SJSA1 (cell line): ENCODE measurements at regions not wholly inside any gene's neighbourhood (a gene's known extent, or its start where the extent isn't known, plus 50 kb on each side); places are given as distances from the start of the nearest gene placed in this dataset.
A peak's percentile ranks its signal among the peaks of the same experiment; 100 is the strongest.

Experiments used
- DNase-seq, 2 experiments: peaks; one replicate each; pipeline ENCODE4 v3.0.0-alpha.2; 2015 to 2020; ENCODE audit warnings: low spot score in 2 of 2, low read depth in 1 of 2
- H3K27ac ChIP-seq: fragments of 250-450 bp; sonication (Bioruptor Pico); 2 replicates; pipeline ENCODE4 v1.5.1; 2020; ENCODE audit warnings: mild to moderate bottlenecking, moderate library complexity
- H3K27me3 ChIP-seq: fragments of 250-450 bp; sonication (Bioruptor Pico); replicated peaks from 2 replicates; pipeline ENCODE4 v1.5.1; 2020; ENCODE audit warnings: mild to moderate bottlenecking, moderate library complexity
- H3K36me3 ChIP-seq: fragments of 250-450 bp; sonication (Bioruptor Pico); 2 replicates; pipeline ENCODE4 v1.5.1; 2020; ENCODE audit warnings: mild to moderate bottlenecking
- H3K4me1 ChIP-seq: fragments of 250-450 bp; sonication (Bioruptor Pico); replicated peaks from 2 replicates; pipeline ENCODE4 v1.6.1; 2021; ENCODE audit warnings: mild to moderate bottlenecking
- H3K4me3 ChIP-seq: fragments of 250-450 bp; sonication (Bioruptor Pico); 2 replicates; pipeline ENCODE4 v1.5.1; 2020; ENCODE audit warnings: mild to moderate bottlenecking
- H3K9me3 ChIP-seq: fragments of 250-450 bp; sonication (Bioruptor Pico); replicated peaks from 2 replicates; pipeline ENCODE4 v1.5.1; 2020; ENCODE audit warnings: mild to moderate bottlenecking

DNA sequence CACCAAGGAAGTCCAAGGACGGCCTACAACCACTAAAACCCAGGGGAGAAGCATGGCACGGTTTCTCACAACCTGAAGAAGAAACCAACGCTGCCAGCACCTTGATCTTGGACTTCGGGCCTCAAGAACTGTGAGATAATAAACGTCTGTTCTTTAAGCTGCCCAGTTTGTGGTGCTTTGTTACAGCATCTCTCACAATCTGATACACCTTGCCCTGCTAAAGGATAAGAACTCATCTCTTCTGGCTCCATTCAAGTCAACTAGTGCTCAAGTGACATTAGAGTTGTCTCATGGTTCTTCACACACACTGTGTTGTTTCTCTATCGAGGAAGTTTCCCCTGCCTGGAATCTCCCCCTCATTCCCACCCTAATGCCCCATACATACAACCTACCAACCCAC, 314.4 kb upstream of the RUNX1 start:
- H3K36me3 ChIP-seq = no peaks in the 10 kb centered on the region
- H3K4me1 ChIP-seq = no peaks in the 10 kb centered on the region
- DNase-seq = no peak
- H3K27ac ChIP-seq = no peak overlapping the region
- no peak overlapping the region for H3K4me3 ChIP-seq
- H3K27me3 ChIP-seq = no peaks in the 10 kb centered on the region
- H3K9me3 ChIP-seq = no peaks in the 10 kb centered on the region

- no peaks in the 10 kb centered on the region for H3K27me3 ChIP-seq
- no peak for DNase-seq
- H3K4me3 ChIP-seq = no peak overlapping the region
- H3K27ac ChIP-seq = no peak overlapping the region
- no peaks in the 10 kb centered on the region for H3K36me3 ChIP-seq
- no peaks in the 10 kb centered on the region for H3K9me3 ChIP-seq
- H3K4me1 ChIP-seq = no peaks in the 10 kb centered on the region
Observed at GRCh38 chr21:35361988-35362387, 312.9 kb upstream of the RUNX1 start.

GRCh38 chr21:35360870-35361570, 311.9 kb upstream of the RUNX1 start:
- Histone ChIP-seq H3K27me3 (no peaks in the 10 kb centered on the region), H3K4me3 (no peak overlapping the region), H3K36me3 (no peaks in the 10 kb centered on the region), H3K4me1 (no peaks in the 10 kb centered on the region), H3K9me3 (no peaks in the 10 kb centered on the region), H3K27ac (no peak overlapping the region)
- DNase-seq = no peak

DNA sequence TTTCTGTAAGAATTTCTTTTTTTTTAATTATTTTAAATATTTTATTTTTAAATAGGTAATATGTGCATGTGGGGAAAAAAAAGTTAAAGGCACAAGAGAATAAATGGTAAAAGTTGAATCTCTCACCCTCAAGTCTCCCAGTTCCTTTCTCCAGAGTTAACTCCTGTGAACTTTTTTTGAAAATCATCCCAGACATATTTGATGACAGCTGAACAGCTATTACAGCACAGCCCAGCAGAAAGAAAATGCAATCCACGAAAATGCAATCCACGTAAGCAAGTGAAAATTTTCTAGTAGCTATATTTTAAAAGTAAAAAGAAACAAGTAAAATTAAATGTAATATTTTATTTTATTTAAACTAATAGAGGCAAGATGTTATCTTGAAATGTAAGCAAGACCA, 310.0 kb upstream of the RUNX1 start:
- Histone ChIP-seq H3K9me3 (no peaks in the 10 kb centered on the region), H3K27me3 (no peaks in the 10 kb centered on the region), H3K4me3 (no peak overlapping the region), H3K4me1 (no peaks in the 10 kb centered on the region), H3K36me3 (no peaks in the 10 kb centered on the region), H3K27ac (no peak overlapping the region)
- no peak for DNase-seq

DNA sequence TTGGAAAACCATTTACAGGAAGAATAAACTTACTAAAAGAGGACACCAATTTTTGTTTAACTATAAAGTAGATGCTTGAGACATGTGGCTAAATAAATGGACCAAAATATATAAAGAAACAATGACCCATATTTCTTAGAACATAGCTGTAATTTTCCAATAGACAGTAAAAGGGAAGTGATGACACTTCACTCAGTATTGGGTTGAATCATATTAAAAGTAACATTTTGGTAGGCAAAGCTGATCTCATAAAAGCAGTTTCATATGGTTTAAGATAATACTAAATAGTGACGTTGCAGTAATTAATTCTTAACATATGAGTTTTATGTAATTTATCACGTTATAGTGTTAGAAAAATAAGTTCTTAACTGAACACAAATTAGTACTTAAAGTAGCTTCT, 308.9 kb upstream of the RUNX1 start:
- H3K4me3 ChIP-seq = no peak overlapping the region
- H3K27me3 ChIP-seq = no peaks in the 10 kb centered on the region
- H3K36me3 ChIP-seq = no peaks in the 10 kb centered on the region
- no peaks in the 10 kb centered on the region for H3K9me3 ChIP-seq
- H3K27ac ChIP-seq = no peak overlapping the region
- no peaks in the 10 kb centered on the region for H3K4me1 ChIP-seq
- DNase-seq = no peak

- Histone ChIP-seq H3K9me3 (no peaks in the 10 kb centered on the region), H3K27me3 (no peaks in the 10 kb centered on the region), H3K4me1 (no peaks in the 10 kb centered on the region), H3K27ac (no peak overlapping the region), H3K4me3 (no peak overlapping the region), H3K36me3 (no peaks in the 10 kb centered on the region)
- no peak for DNase-seq
Observed at GRCh38 chr21:35357041-35357780, 308.1 kb upstream of the RUNX1 start.

DNA sequence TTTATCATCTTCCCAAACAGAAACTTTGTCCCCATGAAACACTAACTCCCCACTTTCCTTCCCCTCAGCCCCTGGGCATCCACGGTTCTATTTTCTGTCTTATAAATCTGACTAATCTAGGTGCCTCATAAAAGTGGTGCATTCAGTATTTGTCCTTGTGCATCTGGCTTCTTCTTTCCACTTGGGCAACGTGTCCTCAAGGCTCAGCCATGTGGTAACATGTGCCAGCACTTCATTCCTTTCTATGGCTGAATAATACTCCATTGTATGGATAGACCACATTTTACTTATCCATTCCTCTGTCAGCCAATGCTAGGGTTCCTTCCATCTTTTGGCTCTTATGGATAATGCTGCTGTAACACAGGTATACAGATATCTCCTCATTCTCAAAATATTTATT, 305.0 kb upstream of the RUNX1 start:
- Histone ChIP-seq H3K4me1 (peaks cover 3% of the 10 kb centered on the region; the same call in 1 of the 2 replicates), H3K36me3 (no peaks in the 10 kb centered on the region), H3K9me3 (no peaks in the 10 kb centered on the region), H3K4me3 (no peak overlapping the region), H3K27me3 (no peaks in the 10 kb centered on the region), H3K27ac (no peak overlapping the region)
- DNase-seq = no peak

GRCh38 chr21:35352793-35353192, 303.7 kb upstream of the RUNX1 start:
- peaks cover 5% of the 10 kb centered on the region; the same call in 1 of the 2 replicates for H3K4me1 ChIP-seq
- H3K4me3 ChIP-seq = no peak overlapping the region
- no peak overlapping the region for H3K27ac ChIP-seq
- H3K9me3 ChIP-seq = no peaks in the 10 kb centered on the region
- no peak for DNase-seq
- no peaks in the 10 kb centered on the region for H3K36me3 ChIP-seq
- no peaks in the 10 kb centered on the region for H3K27me3 ChIP-seq

DNA sequence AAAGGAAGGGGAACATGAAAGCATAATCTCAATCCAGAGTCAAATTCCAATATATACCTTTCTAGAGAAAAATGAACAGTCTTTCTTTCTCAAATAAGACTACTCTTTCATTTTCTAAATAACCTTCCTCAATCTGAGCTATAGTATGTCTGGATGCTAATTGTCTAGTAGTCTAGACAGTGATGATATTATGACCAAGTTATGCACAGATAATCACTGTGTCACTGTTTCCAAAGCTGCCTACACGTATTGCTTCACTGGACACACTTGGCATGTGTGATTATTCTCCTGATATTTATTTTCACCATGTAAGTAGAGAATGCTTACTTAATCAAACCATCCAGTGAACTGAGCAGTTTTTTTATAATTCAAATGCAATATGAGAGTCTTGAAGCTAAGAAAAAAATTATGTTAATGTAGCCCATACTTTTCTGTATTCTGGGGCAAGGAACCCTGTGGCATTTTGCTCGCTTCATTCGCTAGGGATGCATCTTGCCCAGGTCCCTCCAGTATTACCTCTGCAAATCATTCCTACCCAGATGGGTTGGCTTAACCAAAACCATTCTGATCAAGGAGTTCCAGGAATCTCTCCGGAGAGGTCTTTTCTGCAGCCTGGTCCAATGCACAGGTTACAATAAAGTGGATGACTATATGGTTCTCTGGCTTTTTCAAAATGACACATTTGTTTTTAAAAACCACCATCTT, 303.1 kb upstream of the RUNX1 start:
- Histone ChIP-seq H3K4me1 (peaks cover 5% of the 10 kb centered on the region; the same call in 1 of the 2 replicates), H3K27me3 (no peaks in the 10 kb centered on the region), H3K27ac (no peak overlapping the region), H3K4me3 (no peak overlapping the region), H3K36me3 (no peaks in the 10 kb centered on the region), H3K9me3 (no peaks in the 10 kb centered on the region)
- DNase-seq = no peak

GRCh38 chr21:35351434-35351833, 302.3 kb upstream of the RUNX1 start:
- Histone ChIP-seq H3K27me3 (no peaks in the 10 kb centered on the region), H3K4me3 (no peak overlapping the region), H3K4me1 (peaks cover 5% of the 10 kb centered on the region; the same call in 1 of the 2 replicates), H3K36me3 (no peaks in the 10 kb centered on the region), H3K27ac (no peak overlapping the region), H3K9me3 (no peaks in the 10 kb centered on the region)
- no peak for DNase-seq

- Histone ChIP-seq H3K4me3 (no peak overlapping the region), H3K27me3 (no peaks in the 10 kb centered on the region), H3K36me3 (no peaks in the 10 kb centered on the region), H3K9me3 (no peaks in the 10 kb centered on the region), H3K27ac (no peak overlapping the region), H3K4me1 (peaks cover 5% of the 10 kb centered on the region; the same call in 1 of the 2 replicates)
- no peak for DNase-seq
Observed at GRCh38 chr21:35350965-35351364, 301.9 kb upstream of the RUNX1 start.

DNA sequence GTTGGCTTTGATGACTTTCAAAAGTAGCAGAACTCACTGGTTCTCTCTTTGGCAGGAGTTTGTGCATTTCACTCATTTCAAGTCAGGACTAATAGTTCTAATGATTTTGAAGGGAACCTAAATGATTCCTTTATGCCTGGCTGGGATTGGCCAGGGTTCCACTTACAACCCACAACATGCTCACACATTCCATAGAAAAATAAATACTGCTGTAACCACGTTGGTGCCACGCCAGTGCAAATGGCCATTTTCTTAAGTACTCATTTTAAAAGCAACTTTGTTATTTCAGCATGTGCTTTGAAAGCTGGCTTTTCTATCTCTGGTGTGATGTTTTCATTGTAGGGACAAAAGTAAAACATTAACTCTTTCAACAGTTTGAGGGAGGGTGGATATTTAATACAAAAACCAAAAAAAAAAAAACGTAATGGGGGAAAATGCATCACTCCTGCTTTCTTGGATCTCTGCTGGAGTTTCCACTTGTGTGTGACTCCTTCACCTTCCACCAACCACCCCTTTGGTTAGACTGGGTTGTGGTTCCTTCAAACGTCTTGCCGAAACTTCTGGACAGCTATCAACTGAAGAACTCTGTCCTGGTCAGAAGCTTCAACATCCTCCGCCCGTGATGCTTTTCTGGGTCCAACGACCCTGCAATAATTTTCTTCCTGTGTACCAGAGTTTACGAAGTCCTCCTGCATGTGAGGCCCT, 300.4 kb upstream of the RUNX1 start:
- Histone ChIP-seq H3K27me3 (no peaks in the 10 kb centered on the region), H3K27ac (no peak overlapping the region), H3K9me3 (no peaks in the 10 kb centered on the region), H3K4me3 (no peak overlapping the region), H3K4me1 (peaks cover 5% of the 10 kb centered on the region; the same call in 1 of the 2 replicates), H3K36me3 (no peaks in the 10 kb centered on the region)
- DNase-seq = peak in 1 of 2 experiments; percentile 9

DNA sequence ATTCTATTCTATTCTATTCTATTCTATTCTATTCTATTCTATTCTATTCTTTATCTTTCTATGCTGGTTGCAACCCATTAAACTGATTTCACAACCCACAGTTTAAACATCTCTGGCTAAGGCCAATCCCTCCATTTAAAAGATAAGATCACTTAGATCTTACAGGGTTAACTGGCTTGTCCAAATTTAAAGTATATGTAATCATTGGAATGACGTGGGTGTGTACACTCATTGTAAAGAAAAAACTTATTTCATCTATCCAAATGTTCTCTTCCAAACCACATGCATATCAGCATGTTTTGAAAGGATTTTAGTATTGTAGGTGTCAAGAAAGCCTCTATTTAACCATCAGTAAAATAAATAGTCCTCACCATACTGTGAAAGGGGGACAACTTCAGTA, 299.6 kb upstream of the RUNX1 start:
- H3K27me3 ChIP-seq = no peaks in the 10 kb centered on the region
- no peak overlapping the region for H3K4me3 ChIP-seq
- peaks cover 5% of the 10 kb centered on the region; the same call in 1 of the 2 replicates for H3K4me1 ChIP-seq
- H3K9me3 ChIP-seq = no peaks in the 10 kb centered on the region
- no peaks in the 10 kb centered on the region for H3K36me3 ChIP-seq
- no peak overlapping the region for H3K27ac ChIP-seq
- DNase-seq = no peak
